ENCODE measurements at regions not wholly inside any gene's neighbourhood (a gene's known extent, or its start where the extent isn't known, plus 50 kb on each side); places are given as distances from the start of the nearest gene placed in this dataset.

DNA sequence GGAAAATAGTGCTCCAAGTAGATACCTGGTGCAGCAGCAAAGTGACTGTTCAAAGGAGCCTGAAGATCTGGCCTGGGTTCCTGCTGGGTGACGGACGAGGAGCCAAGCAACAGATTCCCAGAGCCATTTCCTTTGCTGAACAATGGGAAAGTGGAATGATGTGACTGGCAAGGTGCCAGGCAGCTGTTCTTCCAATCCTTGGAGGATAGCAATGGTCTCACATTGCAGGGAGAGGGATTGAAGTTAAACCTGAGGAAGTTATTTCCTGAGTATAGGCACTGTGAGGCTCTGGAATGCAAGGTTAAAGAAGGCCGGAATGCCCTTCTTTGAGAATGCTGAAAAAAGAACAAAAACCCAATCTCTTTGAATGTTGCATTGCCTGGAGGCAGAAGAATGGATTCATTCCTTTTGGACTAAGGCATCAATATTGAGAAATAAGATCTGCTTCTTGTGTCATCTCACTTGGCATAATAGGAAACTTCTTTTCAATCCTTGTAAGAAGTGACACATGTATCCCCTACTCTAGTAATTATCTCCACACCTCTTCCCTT lies 223.8 kb downstream of the BLID start:
- no peaks in the 10 kb centered on the region for H3K9me3 Mint-ChIP-seq
- H3K4me1 Mint-ChIP-seq = no peaks in the 10 kb centered on the region
- H3K27me3 Mint-ChIP-seq = no peaks in the 10 kb centered on the region
- DNase-seq = no peak
- H3K4me3 Mint-ChIP-seq = no peak overlapping the region
- no peaks in the 10 kb centered on the region for H3K36me3 Mint-ChIP-seq (ENCODE audit: low read depth)
- H3K27ac Mint-ChIP-seq = no peak overlapping the region
- intact Hi-C loops (cut with micrococcal nuclease) = no loop called here

DNA sequence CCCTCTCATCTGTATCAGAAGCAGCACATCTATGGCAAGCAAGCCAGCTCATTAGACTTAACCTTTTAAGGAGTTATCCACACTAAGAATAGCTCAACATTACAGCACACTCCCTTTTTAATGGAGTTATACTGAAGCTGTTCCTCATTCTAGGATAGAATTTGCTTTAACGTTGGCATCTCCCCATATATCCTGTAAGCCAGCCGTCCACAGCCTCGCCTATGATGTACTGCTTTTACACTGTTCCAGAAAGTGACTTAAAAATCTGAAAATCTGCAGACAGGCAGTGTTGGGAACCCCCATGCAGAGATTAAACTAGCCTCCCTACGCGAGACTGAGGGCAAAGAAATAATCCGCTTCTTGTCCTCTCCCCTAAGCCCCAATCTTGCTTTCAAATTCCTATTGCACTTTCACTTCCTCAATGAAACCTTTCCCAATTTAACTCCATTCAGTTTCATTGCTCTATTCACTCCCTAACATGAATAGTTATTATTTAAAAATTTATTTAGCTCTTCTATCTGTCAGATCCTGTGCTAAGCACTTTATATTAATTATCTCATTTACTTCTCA lies 225.0 kb downstream of the BLID start:
- Mint-ChIP-seq H3K9me3 (no peaks in the 10 kb centered on the region), H3K4me1 (no peaks in the 10 kb centered on the region), H3K4me3 (no peak overlapping the region), H3K27ac (no peak overlapping the region), H3K27me3 (no peaks in the 10 kb centered on the region), H3K36me3 (ENCODE audit: low read depth) (no peaks in the 10 kb centered on the region)
- intact Hi-C loops (cut with micrococcal nuclease) = no loop called here
- DNase-seq = no peak

GRCh38 chr11:121890377-121890776 lies 225.6 kb downstream of the BLID start:
- Mint-ChIP-seq H3K4me1 (no peaks in the 10 kb centered on the region), H3K27me3 (no peaks in the 10 kb centered on the region), H3K9me3 (no peaks in the 10 kb centered on the region), H3K27ac (no peak overlapping the region), H3K4me3 (no peak overlapping the region), H3K36me3 (ENCODE audit: low read depth) (no peaks in the 10 kb centered on the region)
- DNase-seq = no peak
- intact Hi-C loops (cut with micrococcal nuclease) = no loop called here

GRCh38 chr11:121889931-121890330 lies 226.1 kb downstream of the BLID start:
- Mint-ChIP-seq H3K4me3 (no peak overlapping the region), H3K4me1 (no peaks in the 10 kb centered on the region), H3K27me3 (no peaks in the 10 kb centered on the region), H3K36me3 (ENCODE audit: low read depth) (no peaks in the 10 kb centered on the region), H3K9me3 (no peaks in the 10 kb centered on the region), H3K27ac (no peak overlapping the region)
- DNase-seq = no peak
- intact Hi-C loops (cut with micrococcal nuclease) = no loop called here

- H3K27me3 Mint-ChIP-seq = no peaks in the 10 kb centered on the region
- H3K4me3 Mint-ChIP-seq = no peak overlapping the region
- no peaks in the 10 kb centered on the region for H3K9me3 Mint-ChIP-seq
- H3K27ac Mint-ChIP-seq = no peak overlapping the region
- intact Hi-C loops (cut with micrococcal nuclease) = no loop called here
- no peaks in the 10 kb centered on the region for H3K36me3 Mint-ChIP-seq (ENCODE audit: low read depth)
- no peaks in the 10 kb centered on the region for H3K4me1 Mint-ChIP-seq
- no peak for DNase-seq
Measured at GRCh38 chr11:121889186-121889585, 226.8 kb downstream of the BLID start.

GRCh38 chr11:121887976-121888557 lies 227.9 kb downstream of the BLID start:
- H3K9me3 Mint-ChIP-seq = no peaks in the 10 kb centered on the region
- intact Hi-C loops (cut with micrococcal nuclease) = no loop called here
- no peak overlapping the region for H3K4me3 Mint-ChIP-seq
- H3K4me1 Mint-ChIP-seq = no peaks in the 10 kb centered on the region
- no peaks in the 10 kb centered on the region for H3K36me3 Mint-ChIP-seq (ENCODE audit: low read depth)
- no peak overlapping the region for H3K27ac Mint-ChIP-seq
- DNase-seq = no peak
- no peaks in the 10 kb centered on the region for H3K27me3 Mint-ChIP-seq

DNA sequence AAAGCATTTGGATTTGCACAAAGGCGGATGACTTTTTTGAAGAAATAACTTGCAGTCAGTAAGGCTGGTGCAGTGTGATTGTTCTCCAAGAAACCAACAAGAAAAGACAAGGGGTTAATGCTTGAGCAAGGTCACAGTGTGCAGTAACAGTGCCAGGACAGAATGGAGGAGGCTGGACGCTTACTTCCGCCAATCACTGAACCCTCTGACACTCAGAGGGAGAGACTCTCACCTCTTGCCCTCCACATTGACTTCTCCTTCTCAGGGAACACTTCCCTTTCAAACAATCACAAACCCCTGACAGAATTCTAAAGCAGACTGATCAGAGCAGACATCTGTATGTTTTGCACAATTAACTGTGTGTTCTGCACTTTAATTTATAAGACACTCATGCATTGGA lies 228.4 kb downstream of the BLID start:
- no peak overlapping the region for H3K27ac Mint-ChIP-seq
- H3K27me3 Mint-ChIP-seq = no peaks in the 10 kb centered on the region
- no peak for DNase-seq
- H3K4me1 Mint-ChIP-seq = no peaks in the 10 kb centered on the region
- no peaks in the 10 kb centered on the region for H3K9me3 Mint-ChIP-seq
- intact Hi-C loops (cut with micrococcal nuclease) = no loop called here
- H3K4me3 Mint-ChIP-seq = no peak overlapping the region
- no peaks in the 10 kb centered on the region for H3K36me3 Mint-ChIP-seq (ENCODE audit: low read depth)

DNA sequence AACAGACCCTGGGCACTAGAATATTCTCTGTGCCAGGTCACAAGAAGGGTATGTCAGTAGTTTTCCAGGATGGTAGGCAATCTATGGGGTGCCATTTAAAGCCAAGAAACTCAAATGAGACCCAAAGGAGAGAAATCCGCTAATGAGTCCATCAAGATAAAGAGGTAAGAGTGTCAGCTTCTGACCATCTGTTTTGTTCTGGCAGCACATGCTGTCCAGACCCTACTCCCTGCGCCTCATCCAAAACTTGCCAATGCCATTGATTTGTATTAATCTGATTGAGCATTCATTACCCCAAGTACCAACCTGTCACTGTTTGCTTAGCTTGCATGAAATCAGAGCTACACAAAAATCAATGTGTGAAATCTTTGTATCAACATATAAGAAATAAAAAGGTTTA lies 229.0 kb downstream of the BLID start:
- no peak for DNase-seq
- H3K9me3 Mint-ChIP-seq = no peaks in the 10 kb centered on the region
- no peaks in the 10 kb centered on the region for H3K27me3 Mint-ChIP-seq
- no peak overlapping the region for H3K4me3 Mint-ChIP-seq
- no peaks in the 10 kb centered on the region for H3K4me1 Mint-ChIP-seq
- intact Hi-C loops (cut with micrococcal nuclease) = no loop called here
- H3K27ac Mint-ChIP-seq = no peak overlapping the region
- no peaks in the 10 kb centered on the region for H3K36me3 Mint-ChIP-seq (ENCODE audit: low read depth)

DNA sequence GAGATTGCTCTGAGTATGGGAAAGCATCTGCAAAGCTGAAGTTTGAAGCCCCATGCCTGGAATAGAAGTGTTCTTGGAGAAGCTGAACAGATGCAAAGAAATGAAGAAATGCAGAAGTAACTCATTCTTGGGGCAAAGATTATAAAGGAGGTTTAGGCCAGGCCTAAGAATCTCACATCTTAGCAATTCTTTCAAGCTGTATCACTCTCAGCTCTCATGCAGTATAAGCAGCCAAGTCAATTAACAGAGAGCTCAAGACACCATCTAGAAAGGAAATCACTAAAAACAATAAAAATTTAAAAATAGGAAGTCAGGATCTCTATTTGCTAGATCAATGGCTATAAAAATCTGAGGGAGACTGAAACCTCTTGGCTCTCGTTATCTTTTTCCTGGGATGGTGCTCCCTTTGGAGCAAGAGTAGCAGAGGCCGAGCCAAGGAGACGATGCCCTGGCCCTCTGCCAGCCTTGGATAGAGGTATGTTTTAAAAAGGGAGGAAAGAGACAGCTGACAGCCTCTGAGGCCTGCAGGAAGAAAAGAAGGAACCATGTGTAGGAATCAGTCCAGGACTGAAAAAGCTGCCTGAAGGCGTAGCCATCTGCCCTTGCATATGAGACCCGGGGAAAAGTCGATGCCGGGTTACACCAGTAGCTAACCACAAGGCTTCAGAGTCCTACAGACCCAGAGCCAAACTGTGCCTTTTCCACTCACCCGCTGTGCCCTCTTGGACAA lies 229.8 kb downstream of the BLID start:
- no peak for DNase-seq
- H3K4me1 Mint-ChIP-seq = no peaks in the 10 kb centered on the region
- no peaks in the 10 kb centered on the region for H3K36me3 Mint-ChIP-seq (ENCODE audit: low read depth)
- H3K27me3 Mint-ChIP-seq = no peaks in the 10 kb centered on the region
- no peak overlapping the region for H3K4me3 Mint-ChIP-seq
- no peaks in the 10 kb centered on the region for H3K9me3 Mint-ChIP-seq
- intact Hi-C loops (cut with micrococcal nuclease) = no loop called here
- no peak overlapping the region for H3K27ac Mint-ChIP-seq

GRCh38 chr11:121884626-121885025 lies 231.4 kb downstream of the BLID start:
- Mint-ChIP-seq H3K27me3 (no peaks in the 10 kb centered on the region), H3K36me3 (ENCODE audit: low read depth) (no peaks in the 10 kb centered on the region), H3K9me3 (no peaks in the 10 kb centered on the region), H3K4me1 (no peaks in the 10 kb centered on the region), H3K27ac (no peak overlapping the region), H3K4me3 (no peak overlapping the region)
- no peak for DNase-seq
- intact Hi-C loops (cut with micrococcal nuclease) = no loop called here

GRCh38 chr11:121881806-121882205 lies 234.2 kb downstream of the BLID start:
- Mint-ChIP-seq H3K36me3 (ENCODE audit: low read depth) (no peaks in the 10 kb centered on the region), H3K27me3 (no peaks in the 10 kb centered on the region), H3K27ac (no peak overlapping the region), H3K9me3 (no peaks in the 10 kb centered on the region), H3K4me3 (no peak overlapping the region), H3K4me1 (no peaks in the 10 kb centered on the region)
- DNase-seq = no peak
- intact Hi-C loops (cut with micrococcal nuclease) = no loop called here

DNA sequence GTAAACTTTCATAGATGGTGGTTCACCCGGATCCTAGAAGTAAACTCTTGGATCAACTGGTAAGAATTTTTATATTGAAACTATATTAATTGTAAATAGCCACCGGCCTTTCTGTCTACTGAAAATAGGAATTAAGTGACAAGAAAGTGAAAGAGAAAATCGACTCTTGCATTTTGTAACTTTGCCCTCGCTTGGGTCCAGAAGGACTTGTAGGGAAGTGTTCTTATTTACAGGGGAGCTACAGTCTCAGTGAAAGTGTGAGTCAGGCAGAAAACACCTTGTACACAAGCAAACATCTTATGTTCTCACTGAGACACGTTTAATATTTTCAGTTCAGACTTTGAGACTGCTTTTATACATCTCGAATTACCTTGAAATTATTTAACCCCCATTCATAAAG lies 238.9 kb downstream of the BLID start:
- Mint-ChIP-seq H3K27ac (no peak overlapping the region), H3K36me3 (ENCODE audit: low read depth) (no peaks in the 10 kb centered on the region), H3K4me1 (no peaks in the 10 kb centered on the region), H3K9me3 (no peaks in the 10 kb centered on the region), H3K4me3 (no peak overlapping the region), H3K27me3 (no peaks in the 10 kb centered on the region)
- no peak for DNase-seq
- intact Hi-C loops (cut with micrococcal nuclease) = no loop called here

DNA sequence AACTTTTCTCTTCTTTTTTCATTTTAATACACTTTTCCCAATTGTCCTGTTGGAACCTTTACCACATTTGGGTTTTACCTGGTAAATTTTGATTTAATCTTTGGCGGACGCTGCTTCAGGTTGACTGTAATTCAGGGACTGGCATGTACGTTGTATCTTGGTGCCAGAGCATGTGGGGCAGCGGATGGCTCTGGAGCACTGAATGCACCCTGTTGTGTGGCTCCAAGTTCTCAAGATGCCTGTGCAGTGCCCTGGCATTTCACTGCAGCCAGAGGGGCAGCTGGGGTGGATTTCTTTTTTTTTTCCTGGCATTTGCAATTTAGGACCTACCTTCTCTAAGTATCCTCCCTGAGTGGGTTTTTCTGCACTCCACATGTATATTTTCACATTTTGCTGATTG lies 242.2 kb downstream of the BLID start:
- no peak overlapping the region for H3K4me3 Mint-ChIP-seq
- H3K27me3 Mint-ChIP-seq = no peaks in the 10 kb centered on the region
- H3K4me1 Mint-ChIP-seq = no peaks in the 10 kb centered on the region
- H3K36me3 Mint-ChIP-seq (ENCODE audit: low read depth) = no peaks in the 10 kb centered on the region
- no peak for DNase-seq
- no peak overlapping the region for H3K27ac Mint-ChIP-seq
- no peaks in the 10 kb centered on the region for H3K9me3 Mint-ChIP-seq
- intact Hi-C loops (cut with micrococcal nuclease) = no loop called here

- Mint-ChIP-seq H3K4me3 (no peak overlapping the region), H3K27me3 (no peaks in the 10 kb centered on the region), H3K36me3 (ENCODE audit: low read depth) (no peaks in the 10 kb centered on the region), H3K27ac (no peak overlapping the region), H3K9me3 (no peaks in the 10 kb centered on the region), H3K4me1 (no peaks in the 10 kb centered on the region)
- intact Hi-C loops (cut with micrococcal nuclease) = no loop called here
- no peak for DNase-seq
Measured at GRCh38 chr11:121872356-121872755, 243.7 kb downstream of the BLID start.
